HS-5 (cell line): ENCODE measurements at regions not wholly inside any gene's neighbourhood (a gene's known extent, or its start where the extent isn't known, plus 50 kb on each side); places are given as distances from the start of the nearest gene placed in this dataset.
"Not testable (repeated sequence)": the region's sequence is repeated elsewhere in the genome, so short reads cannot be mapped to it uniquely, and the experiment has no call there.

Experiments used
- DNase-seq: peaks from one replicate; pipeline ENCODE4 v3.0.0-alpha.2; 2012; ENCODE audit warnings: low read depth

DNA sequence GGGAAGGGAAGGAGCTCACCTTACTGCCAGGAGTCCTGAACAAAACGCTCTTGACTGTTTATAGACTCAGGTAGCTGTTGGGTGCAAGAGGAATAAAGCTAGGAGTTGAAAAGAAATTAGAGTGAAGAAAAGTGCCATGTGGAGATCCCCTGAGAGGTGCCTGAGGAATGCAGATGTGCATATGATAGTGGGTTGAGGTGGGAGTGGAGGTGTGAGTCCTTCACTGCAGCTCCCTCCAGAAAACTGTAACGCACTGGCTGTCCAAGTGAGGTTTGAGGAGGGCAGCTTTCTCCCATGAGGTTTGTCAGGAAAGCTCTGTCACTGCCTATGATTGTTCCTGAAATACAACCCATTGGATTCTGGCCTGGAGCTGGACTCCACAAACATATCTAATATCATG, 904.8 kb upstream of the POT1 start:
- DNase-seq = no peak

DNA sequence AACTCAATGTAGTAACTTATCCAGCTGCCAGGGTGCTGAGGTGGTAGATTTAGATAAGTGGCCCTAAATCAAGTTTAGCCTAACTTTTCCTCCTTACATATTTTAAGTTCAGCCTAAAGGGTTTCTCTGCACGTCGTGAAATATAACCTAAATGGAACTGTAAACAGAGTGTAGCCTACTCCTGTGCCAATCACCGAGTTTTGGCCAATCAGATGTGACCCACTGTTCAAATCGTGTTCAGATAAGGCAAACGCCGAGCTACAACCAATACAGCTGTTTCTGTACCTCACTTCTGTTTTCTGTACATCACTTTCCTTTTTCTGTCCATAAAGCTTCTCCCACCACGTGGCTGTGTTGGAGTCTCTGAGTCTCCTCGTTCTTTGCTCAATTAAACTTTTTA, 904.2 kb upstream of the POT1 start:
- DNase-seq = no peak

DNA sequence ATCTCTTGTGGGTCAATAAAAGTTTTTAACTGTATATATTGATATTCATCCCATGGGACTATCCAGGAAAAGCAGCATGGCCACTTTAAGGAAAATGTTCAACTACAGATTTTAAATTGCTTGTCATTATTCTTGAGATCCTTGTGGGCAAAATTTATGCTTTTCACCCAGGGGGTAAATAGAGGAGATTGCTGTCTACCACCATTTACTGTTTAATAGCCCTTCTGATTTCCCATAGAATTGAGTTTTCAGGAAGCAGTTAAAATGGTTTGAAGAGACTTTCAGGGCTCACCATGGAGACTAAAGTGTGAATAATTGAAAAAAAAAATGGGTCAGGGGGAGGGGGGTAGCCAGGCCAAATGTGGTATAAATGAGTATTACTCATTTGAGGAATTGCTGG, 901.1 kb upstream of the POT1 start:
- DNase-seq = no peak

DNA sequence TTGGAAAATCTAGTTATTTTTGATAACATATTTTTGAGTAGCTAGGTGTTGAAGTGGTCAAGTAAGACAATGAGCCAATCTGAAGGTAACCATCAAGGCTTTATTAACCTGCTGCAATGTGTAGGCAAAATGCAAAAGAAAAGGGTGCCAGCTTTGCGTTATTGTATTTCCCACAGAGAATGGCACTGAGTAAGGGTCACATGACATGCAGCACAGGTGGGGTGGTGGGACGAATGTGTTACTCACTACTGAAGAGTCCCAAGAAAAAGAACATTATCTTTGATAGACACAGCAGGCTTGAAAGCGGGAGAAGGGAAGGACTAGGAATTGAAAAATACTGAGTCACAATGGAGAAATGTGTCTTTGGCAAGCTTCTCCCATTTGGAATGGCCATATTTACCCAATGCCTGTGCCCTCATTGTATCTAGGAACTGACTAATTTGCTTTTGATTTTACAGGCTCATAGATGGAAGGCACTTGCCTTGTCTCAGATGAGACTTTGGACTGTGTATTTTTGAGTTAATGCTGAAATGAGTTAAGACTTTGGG, 898.6 kb upstream of the POT1 start:
- DNase-seq = peak; percentile 33

DNA sequence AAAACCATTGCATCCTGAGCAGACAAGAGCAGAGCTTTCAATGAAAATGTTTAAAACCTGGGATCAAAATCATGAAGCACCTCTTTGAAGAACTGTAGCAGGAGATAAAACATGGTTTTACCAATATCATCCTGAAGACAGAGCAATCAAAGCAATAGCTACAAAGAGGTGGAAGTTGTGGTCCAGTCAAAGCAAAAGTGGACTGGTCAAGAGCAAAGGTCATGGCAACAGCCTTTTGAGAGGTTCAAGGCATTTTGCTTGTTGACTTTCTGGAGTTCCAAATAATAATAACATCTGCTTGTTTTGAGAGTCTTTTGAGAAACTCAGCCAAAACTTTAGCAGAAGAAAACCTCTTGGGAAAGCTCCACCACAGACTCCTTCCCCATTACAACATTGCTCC, 893.9 kb upstream of the POT1 start:
- no peak for DNase-seq

DNA sequence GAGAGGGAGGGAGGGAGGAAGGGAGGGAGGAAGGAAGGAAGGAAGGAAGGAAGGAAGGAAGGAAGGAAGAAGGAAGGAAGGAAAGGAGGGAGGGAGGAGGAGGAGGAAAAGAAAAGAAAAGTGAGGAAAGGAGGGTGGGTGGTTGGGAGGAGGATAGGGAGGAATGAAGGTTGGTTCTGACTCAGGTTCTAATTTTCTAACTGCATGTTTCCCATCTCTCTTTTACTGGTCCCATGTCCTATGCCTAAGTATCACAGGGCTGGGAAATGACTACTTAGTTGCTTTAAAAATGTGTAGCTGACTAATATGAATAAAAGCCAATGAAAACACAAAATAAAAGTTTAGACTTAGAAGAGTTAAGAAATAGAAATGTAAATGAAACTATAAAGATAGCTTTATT, 890.9 kb upstream of the POT1 start:
- no peak for DNase-seq

- DNase-seq = peak; percentile 35
Observed at GRCh38 chr7:125814100-125814499, 884.5 kb upstream of the POT1 start.

DNA sequence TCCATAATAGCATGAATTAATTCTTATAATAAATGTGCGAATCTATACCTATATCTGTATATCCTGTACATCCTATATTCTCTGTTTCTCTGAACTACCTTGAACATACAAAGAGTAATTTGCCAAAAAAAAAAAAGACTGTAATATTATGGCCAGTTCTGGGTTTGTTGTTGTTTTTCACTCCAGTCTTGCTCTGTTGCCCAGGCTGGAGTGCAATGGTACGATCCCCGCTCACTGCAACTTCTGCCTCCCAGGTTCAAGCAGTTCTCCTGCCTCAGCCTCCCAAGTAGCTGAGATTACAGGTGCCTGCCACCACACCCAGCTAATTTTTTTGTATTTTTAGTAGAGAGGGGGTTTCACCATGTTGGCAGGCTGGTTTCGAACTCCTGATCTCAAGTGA, 876.9 kb upstream of the POT1 start:
- not testable (repeated sequence) for DNase-seq

- no peak for DNase-seq
Observed at GRCh38 chr7:125804273-125804672, 874.6 kb upstream of the POT1 start.

DNA sequence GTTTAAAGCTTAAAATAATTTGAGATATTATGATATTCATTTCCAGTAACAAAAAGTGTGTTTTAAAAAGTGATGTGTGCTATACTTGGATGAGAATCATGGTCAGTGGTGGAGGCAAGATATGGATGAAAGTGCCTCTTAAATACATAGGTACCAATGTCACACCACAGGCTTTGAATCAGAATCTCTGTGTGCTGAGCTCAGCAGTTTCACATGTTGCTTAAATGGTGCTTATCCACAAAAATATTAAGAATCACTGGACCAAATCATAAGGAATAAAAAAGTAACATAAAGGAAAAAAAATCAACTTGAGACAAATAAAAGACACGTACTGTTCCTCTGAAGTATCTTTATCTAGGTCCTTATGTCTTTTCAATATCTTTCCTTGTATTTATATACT, 850.5 kb upstream of the POT1 start:
- no peak for DNase-seq

DNA sequence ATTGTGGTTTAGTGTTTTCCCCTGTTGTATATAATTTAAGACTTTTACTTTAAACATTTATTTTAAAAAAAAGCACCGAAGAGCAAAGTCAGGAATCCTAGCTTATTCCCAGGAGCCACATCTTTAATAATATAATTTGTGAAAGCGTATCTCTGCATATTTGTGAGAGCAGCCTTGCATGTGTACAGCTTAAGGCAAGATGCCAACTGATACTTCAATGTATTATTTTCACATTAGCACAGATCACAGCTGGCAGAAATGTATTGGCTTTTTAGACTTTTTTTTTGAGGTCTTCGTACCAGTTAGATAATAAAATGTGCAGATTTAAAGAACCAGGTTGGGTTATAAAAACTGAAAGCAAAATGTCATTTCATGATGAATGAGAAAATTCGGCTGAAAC, 845.7 kb upstream of the POT1 start:
- DNase-seq = no peak

DNA sequence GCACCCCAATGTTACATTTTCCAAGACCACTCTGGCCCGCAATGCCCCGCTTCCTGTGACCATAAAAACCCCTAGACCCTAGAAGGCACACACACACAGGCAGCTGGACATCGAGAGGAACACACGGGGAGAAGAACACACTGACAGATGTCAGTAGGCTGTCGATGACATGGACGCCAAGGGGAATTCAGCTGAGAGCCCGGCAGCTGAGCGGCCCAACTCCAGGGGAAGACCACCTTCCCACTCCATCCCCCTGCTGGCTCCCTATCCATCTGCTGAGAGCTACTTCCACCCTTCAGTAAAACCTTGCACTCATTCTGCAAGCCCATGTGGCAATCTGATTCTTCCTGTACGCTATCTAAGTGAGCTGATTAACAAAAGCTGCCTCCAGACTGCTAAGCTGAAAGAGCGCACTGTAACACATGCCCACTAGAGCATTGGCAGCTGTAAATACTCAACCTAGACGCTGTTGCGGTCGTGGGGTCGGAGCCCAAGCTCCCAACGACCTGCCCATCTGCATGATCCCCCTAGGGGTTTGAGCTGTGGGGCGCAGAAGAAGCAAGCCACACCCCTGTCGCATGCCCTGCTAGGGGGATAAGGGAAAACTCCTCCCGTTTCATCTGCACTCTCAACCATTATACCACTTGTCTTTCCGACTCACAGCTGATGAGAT, 843.6 kb upstream of the POT1 start:
- no peak for DNase-seq

- DNase-seq = no peak
Observed at GRCh38 chr7:125747966-125748365, 818.3 kb upstream of the POT1 start.

GRCh38 chr7:125746510-125746909, 816.9 kb upstream of the POT1 start:
- DNase-seq = no peak

DNA sequence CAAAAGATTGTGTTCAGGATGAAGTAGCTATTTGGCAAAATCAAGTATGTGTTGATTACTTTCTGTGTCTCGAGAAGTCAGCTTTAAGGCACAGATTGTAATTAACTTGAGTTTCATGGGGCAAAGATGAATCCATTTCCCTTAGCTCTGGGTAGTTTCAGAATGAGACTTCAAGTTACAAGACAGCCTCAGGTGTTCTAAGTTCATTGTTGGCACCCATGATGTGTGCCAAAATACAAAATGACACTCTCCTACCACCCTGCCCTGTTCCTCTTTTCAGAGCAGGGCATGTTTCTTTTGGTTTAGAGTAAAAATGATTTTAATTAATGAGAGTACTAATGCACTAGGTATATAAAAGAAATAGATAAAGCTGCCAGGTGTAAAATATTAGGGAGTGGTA, 797.6 kb upstream of the POT1 start:
- DNase-seq = no peak

DNA sequence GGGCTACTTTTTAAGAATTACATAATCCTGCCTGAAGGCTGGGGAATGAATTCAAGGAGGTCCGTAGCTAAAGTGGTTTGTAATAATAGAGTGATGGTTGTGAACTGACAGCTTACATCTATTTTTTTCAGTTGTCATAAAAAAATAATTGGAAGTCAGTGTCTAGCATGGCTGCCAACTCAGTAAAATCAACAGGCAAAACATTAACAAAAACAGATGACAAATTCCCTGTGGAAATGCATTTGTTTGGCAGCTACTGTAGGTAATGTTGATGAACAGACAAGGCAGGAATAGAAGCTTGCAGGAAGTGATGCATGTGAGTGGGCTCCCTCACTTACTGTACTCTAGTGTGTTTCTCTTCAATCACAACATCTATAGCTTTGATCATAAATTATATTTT, 766.0 kb upstream of the POT1 start:
- no peak for DNase-seq

GRCh38 chr7:125683156-125683555, 753.5 kb upstream of the POT1 start:
- DNase-seq = no peak

DNA sequence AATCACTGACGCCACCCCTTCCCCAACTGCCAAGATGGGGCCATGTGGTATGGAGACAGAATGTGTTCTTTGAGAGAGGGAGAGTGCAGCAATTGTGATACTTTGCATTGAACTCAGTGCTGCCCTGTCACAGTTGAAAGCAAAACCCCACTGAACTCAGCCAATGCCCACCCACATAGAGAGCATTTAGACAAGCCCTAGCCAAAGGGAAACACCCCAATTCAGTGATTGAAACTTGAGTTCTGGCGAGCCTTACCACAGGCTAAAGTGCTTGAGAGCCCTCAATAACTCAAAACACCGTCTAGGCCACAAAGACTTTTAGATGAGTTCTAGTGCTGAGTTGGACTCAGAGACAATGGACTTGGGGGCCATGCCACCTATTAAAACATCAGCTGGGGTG, 751.9 kb upstream of the POT1 start:
- no peak for DNase-seq

GRCh38 chr7:125678771-125679170, 749.1 kb upstream of the POT1 start:
- DNase-seq = no peak

GRCh38 chr7:125675640-125676039, 746.0 kb upstream of the POT1 start:
- no peak for DNase-seq

DNA sequence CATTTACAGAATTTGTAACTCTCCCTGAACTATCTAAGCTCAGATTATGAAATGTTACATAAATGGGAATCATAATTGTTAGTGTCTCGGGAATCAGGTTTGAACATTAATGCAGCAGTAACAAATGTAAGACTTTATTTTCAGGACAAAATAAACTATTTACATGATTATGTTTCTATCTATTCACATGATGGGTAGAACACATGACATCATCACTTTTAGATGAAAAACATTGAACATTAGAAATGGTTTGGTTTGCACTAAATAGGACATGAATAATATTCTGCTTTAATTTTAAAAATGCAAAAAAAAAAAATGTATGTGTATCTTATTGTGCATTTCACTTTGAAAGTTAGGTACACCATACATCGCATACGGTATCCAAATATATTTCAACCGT, 745.5 kb upstream of the POT1 start:
- no peak for DNase-seq

GRCh38 chr7:125670926-125671572, 741.4 kb upstream of the POT1 start:
- peak; percentile 2 for DNase-seq

- no peak for DNase-seq
Observed at GRCh38 chr7:125668321-125668993, 738.8 kb upstream of the POT1 start.
